ENCODE measurements at regions not wholly inside any gene's neighbourhood (a gene's known extent, or its start where the extent isn't known, plus 50 kb on each side); places are given as distances from the start of the nearest gene placed in this dataset.

DNA sequence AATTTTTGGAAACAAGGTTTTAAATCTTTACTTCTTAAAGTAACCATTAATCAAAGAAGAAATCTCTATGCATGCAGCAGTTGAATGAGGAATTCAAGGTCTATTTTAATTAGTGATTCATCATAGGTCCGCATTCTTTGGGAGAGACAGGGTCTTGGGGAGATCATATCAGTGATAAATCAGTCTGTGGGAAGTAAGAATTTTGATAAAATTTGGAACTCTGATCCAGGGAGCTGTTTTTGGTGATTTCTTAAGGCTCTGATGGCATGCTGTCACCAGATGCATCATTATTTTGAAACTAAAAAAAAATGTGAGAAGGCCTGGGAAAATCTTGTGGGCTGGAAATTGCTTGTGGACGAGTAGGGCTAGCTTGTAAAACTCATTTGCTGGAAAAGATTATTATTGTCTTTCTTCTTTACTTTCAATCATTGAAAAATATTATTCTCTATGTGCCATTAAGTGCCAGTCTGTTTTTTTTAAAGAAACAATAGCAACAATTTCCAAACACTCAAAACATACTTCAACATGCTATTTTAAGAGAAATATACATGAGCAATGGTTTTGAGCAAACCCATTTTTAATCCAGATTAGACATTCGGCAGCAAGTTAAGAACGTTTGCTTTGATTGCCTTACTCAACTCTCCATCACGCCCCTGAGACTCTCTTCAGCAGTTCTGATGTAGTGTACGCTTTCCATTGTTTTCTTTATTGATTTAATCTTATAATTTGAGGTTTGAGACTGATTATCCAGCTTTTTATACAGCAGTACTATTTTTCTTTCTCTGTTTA lies 62.6 kb downstream of the ZBTB18 start:
- Histone ChIP-seq H3K9me3 (ENCODE audit: control insufficient read depth in 4 of 4, insufficient read depth in 3 of 4, low read length in 3 of 4) (peaks cover 0 to under 1% (median 0%) of the 10 kb centered on the region in 4 donors), H3K4me3 (no peak overlapping the region), H3K4me1 (ENCODE audit: control insufficient read depth in 5 of 5, insufficient read depth in 5 of 5, low read length in 5 of 5) (peaks cover 0 to 4% (median 3%) of the 10 kb centered on the region in 5 donors), H3K27ac (ENCODE audit: low read depth in 1 of 2, low read length in 1 of 2) (no peak overlapping the region), H3K9ac (ENCODE audit: insufficient read depth in 1 of 2, low read length in 2 of 2) (no peak overlapping the region), H3K36me3 (ENCODE audit: control insufficient read depth in 4 of 4, insufficient read depth in 4 of 4, low read length in 4 of 4) (no peaks in the 10 kb centered on the region), H3K27me3 (ENCODE audit: control insufficient read depth in 3 of 3, insufficient read depth in 3 of 3, low read length in 2 of 3) (peaks cover 0 to 14% (median 0%) of the 10 kb centered on the region in 3 donors)
- DNase-seq (no peak), ATAC-seq (ENCODE audit: insufficient read depth, low FRiP score) (no peak)
- TF ChIP-seq, protein P1, sequence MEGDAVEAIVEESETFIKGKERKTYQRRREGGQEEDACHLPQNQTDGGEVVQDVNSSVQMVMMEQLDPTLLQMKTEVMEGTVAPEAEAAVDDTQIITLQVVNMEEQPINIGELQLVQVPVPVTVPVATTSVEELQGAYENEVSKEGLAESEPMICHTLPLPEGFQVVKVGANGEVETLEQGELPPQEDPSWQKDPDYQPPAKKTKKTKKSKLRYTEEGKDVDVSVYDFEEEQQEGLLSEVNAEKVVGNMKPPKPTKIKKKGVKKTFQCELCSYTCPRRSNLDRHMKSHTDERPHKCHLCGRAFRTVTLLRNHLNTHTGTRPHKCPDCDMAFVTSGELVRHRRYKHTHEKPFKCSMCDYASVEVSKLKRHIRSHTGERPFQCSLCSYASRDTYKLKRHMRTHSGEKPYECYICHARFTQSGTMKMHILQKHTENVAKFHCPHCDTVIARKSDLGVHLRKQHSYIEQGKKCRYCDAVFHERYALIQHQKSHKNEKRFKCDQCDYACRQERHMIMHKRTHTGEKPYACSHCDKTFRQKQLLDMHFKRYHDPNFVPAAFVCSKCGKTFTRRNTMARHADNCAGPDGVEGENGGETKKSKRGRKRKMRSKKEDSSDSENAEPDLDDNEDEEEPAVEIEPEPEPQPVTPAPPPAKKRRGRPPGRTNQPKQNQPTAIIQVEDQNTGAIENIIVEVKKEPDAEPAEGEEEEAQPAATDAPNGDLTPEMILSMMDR (IDR thresholded peaks at IDR 0.05; ENCODE audit: control extremely low read depth, extremely low read depth), result no peak
- 80 to 90% methylated on average over 6 of the region's 6 CpGs for WGBS, 2 donors

DNA sequence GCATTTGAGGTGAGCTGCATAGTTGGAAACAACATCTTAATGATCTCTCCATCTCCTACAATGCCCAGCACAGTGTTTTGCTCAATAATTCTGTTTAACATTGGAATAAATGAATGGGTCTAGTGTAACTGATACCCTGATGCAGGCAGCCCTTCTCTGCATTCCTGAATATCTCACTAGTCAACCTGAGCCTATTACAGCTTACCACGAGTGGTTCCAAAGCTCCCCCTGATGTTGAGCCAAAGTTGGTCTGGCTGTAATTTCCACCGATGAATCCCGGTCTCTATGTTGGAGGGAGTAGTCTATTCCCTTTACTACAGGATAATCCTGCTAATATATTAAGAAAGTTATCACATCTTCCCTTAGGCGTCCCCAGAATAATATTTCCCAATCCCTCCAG lies 63.8 kb downstream of the ZBTB18 start:
- ATAC-seq (ENCODE audit: insufficient read depth, low FRiP score), result no peak

DNA sequence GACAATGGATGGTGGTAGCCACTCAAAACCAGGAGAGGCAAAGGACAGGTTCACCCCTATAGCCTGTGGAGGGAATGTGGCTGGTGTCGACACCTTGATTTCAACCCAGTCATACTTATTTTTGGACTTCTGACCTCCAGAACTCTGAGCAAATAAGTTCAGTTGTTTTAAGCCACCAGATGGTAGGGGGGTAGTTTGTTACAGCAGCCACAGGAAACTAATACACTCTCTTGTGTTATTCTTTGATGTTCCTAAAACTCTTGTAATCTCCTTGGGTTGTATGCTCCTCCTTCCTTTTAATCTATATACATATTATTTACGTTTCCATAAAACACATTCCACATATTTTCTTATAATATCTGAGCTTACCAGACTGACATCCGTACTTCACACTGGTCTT lies 65.9 kb downstream of the ZBTB18 start:
- ATAC-seq (ENCODE audit: insufficient read depth, low FRiP score) (no peak), DNase-seq (no peak)
- Histone ChIP-seq H3K36me3 (ENCODE audit: control insufficient read depth in 4 of 4, insufficient read depth in 4 of 4, low read length in 4 of 4) (no peaks in the 10 kb centered on the region), H3K4me3 (no peak overlapping the region), H3K27ac (ENCODE audit: low read depth in 1 of 2, low read length in 1 of 2) (no peak overlapping the region), H3K9me3 (ENCODE audit: control insufficient read depth in 4 of 4, insufficient read depth in 3 of 4, low read length in 3 of 4) (peaks cover 0 to 4% (median 0%) of the 10 kb centered on the region in 4 donors), H3K4me1 (ENCODE audit: control insufficient read depth in 5 of 5, insufficient read depth in 5 of 5, low read length in 5 of 5) (peaks cover 0 to 4% (median 3%) of the 10 kb centered on the region in 5 donors), H3K27me3 (ENCODE audit: control insufficient read depth in 3 of 3, insufficient read depth in 3 of 3, low read length in 2 of 3) (peaks cover 2 to 10% (median 2%) of the 10 kb centered on the region in 3 donors), H3K9ac (ENCODE audit: insufficient read depth in 1 of 2, low read length in 2 of 2) (no peak overlapping the region)
- 92 to 94% methylated on average over 3 of the region's 3 CpGs for WGBS, 2 donors
- TF ChIP-seq, protein P1 (IDR thresholded peaks at IDR 0.05; ENCODE audit: control extremely low read depth, extremely low read depth), result no peak

More for the DNA sequence above, 63.8 kb downstream of the ZBTB18 start:
- Histone ChIP-seq H3K4me3 (no peak overlapping the region), H3K27ac (ENCODE audit: low read depth in 1 of 2, low read length in 1 of 2) (no peak overlapping the region), H3K27me3 (ENCODE audit: control insufficient read depth in 3 of 3, insufficient read depth in 3 of 3, low read length in 2 of 3) (peaks cover 2 to 12% (median 2%) of the 10 kb centered on the region in 3 donors), H3K9me3 (ENCODE audit: control insufficient read depth in 4 of 4, insufficient read depth in 3 of 4, low read length in 3 of 4) (peaks cover 0 to 2% (median 0%) of the 10 kb centered on the region in 4 donors), H3K36me3 (ENCODE audit: control insufficient read depth in 4 of 4, insufficient read depth in 4 of 4, low read length in 4 of 4) (no peaks in the 10 kb centered on the region), H3K4me1 (ENCODE audit: control insufficient read depth in 5 of 5, insufficient read depth in 5 of 5, low read length in 5 of 5) (peaks cover 0 to 4% (median 3%) of the 10 kb centered on the region in 5 donors), H3K9ac (ENCODE audit: insufficient read depth in 1 of 2, low read length in 2 of 2) (no peak overlapping the region)
- TF ChIP-seq, protein P1 (IDR thresholded peaks at IDR 0.05; ENCODE audit: control extremely low read depth, extremely low read depth), result no peak
- DNase-seq, result no peak
- WGBS, 2 donors, result 61 to 78% methylated on average over 4 of the region's 4 CpGs

Data from lung (tissue), 11 donors.